Bronchial epithelial cell (primary cell): ENCODE measurements at regions not wholly inside any gene's neighbourhood (a gene's known extent, or its start where the extent isn't known, plus 50 kb on each side); places are given as distances from the start of the nearest gene placed in this dataset.
A peak's percentile ranks its signal among the peaks of the same experiment; 100 is the strongest.

ENCODE experiments used
- DNase-seq: peaks from one replicate; pipeline ENCODE4 v3.0.0-alpha.2; 2010; ENCODE audit warnings: low read depth
- FAIRE-seq: peaks from 2 replicates; lab custom pipeline; 2011; peaks lifted over from hg19 to GRCh38; lab: Jason Lieb, UNC
- H3K27me3 ChIP-seq: 2 replicates; pipeline ENCODE4 v1.5.1; 2011; ENCODE audit warnings: low read length; ENCODE audit not compliant: control insufficient read depth, insufficient read depth
- H3K36me3 ChIP-seq: 2 replicates; pipeline ENCODE4 v1.5.1; 2011; ENCODE audit warnings: low read length; ENCODE audit not compliant: control insufficient read depth, insufficient read depth
- H3K4me3 ChIP-seq: 2 replicates; pipeline ENCODE4 v1.5.1; 2011; ENCODE audit warnings: mild to moderate bottlenecking, low read depth, low read length, control low read depth
- TF ChIP-seq, protein P1 (sequence below): IDR thresholded peaks from 2 replicates; pipeline ENCODE4 v1.5.1; 2011; ENCODE audit warnings: mild to moderate bottlenecking, moderate library complexity, low read length, control low read depth, inconsistent platforms; ENCODE audit not compliant: insufficient read depth, severe bottlenecking

DNA sequence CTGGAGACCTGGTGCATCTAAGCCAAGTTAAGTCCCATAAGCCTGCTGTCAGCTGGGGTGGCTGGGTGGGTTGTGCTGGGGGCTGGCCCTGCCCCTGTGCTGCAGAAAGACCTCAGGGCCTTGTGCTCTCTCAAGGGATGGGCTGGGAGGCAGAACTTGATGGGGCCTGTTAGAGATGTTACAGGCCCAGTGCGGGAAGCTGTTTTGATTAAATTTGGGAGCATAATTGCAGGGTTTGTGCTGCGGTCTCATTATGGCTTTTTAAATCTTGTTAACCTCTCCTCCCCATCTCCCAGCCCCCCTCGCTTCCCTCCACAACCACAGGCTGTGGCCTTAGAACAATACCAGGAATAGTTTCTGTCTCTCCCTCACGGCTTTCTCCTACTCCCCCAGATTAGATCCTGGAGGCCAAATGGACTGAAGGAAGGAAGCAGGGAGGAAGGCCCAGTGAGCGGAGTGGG lies 87.6 kb upstream of the TLE3 start:
- DNase-seq (no peak), FAIRE-seq (peak; percentile 32)
- Histone ChIP-seq H3K4me3 (no peak overlapping the region), H3K27me3 (peaks cover 4% of the 10 kb centered on the region), H3K36me3 (no peaks in the 10 kb centered on the region)
- TF ChIP-seq, protein P1, sequence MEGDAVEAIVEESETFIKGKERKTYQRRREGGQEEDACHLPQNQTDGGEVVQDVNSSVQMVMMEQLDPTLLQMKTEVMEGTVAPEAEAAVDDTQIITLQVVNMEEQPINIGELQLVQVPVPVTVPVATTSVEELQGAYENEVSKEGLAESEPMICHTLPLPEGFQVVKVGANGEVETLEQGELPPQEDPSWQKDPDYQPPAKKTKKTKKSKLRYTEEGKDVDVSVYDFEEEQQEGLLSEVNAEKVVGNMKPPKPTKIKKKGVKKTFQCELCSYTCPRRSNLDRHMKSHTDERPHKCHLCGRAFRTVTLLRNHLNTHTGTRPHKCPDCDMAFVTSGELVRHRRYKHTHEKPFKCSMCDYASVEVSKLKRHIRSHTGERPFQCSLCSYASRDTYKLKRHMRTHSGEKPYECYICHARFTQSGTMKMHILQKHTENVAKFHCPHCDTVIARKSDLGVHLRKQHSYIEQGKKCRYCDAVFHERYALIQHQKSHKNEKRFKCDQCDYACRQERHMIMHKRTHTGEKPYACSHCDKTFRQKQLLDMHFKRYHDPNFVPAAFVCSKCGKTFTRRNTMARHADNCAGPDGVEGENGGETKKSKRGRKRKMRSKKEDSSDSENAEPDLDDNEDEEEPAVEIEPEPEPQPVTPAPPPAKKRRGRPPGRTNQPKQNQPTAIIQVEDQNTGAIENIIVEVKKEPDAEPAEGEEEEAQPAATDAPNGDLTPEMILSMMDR = no peak

DNA sequence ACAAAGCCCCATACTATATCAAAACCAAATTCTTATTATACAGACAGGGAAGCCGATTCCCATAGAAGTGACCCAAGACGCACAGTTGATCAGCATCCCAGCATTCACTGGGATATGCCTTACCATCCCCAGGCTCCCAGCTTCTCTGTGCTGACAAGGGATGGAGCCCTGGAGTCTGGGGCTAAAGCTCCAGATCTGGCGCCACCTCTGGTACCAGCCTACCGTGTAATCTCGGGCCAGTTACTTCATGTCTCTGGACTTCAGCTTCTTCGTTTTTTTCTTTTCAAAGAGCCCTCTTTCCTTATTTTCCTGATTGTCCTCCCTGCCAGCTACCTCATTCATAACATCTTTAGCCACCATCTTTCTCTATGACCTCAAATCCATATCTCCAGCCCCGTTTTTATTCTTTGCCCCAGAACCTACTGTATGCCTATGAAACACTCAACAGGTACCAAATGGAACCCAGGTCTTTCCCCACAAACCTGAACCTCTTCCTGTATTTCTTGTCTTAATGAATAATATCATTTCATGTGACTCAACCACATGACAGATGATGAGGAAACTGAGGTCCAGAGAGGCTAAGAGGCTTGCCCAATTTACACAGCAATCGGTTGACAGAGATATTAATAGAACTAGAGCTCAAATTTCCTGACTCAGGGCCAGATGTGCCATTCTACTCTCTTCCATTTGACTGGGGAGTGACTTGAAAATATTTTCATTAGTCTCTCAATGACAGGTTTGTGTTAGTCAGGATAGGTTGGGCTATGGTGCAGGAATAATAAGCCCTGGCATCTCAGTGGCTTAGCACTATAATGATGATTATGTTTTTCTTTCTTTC lies 85.4 kb upstream of the TLE3 start:
- Histone ChIP-seq H3K27me3 (peaks cover 2% of the 10 kb centered on the region), H3K4me3 (no peak overlapping the region), H3K36me3 (no peaks in the 10 kb centered on the region)
- TF ChIP-seq, protein P1 = no peak
- DNase-seq (peak; percentile 69), FAIRE-seq (no peak)

DNA sequence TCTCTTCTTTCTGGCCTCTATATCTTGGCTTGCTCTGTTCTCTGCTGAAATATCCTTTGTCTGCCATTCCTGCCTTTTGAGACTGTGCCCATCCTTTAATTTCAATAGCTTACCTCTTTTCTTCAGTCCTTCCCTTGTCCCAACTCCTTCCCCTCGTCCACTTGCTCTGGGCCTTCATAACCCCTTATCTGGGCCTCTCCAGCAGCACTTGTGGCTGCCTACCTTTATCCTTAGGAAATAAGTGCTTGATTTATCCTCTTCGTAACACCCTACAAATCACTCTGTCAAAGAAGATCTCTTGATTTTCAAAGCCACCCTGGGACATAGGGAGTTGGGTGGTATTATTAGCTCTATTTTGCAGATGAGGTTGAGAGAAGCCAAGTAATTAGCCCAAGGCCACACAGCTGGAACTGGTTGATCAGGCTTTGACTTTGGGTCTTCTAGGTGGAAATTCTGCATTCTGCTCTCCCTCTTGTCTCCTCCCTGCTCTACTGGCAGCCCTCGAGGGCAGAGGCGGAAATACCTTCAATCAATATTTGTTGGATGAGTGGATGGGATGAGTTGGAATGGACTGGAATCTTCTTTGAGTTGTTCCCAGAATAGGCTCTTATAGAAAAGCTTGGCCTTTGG lies 84.0 kb upstream of the TLE3 start:
- no peak for FAIRE-seq
- no peak for DNase-seq
- H3K4me3 ChIP-seq = no peak overlapping the region
- TF ChIP-seq, protein P1 = no peak
- H3K27me3 ChIP-seq = peaks cover 2% of the 10 kb centered on the region
- H3K36me3 ChIP-seq = no peaks in the 10 kb centered on the region

DNA sequence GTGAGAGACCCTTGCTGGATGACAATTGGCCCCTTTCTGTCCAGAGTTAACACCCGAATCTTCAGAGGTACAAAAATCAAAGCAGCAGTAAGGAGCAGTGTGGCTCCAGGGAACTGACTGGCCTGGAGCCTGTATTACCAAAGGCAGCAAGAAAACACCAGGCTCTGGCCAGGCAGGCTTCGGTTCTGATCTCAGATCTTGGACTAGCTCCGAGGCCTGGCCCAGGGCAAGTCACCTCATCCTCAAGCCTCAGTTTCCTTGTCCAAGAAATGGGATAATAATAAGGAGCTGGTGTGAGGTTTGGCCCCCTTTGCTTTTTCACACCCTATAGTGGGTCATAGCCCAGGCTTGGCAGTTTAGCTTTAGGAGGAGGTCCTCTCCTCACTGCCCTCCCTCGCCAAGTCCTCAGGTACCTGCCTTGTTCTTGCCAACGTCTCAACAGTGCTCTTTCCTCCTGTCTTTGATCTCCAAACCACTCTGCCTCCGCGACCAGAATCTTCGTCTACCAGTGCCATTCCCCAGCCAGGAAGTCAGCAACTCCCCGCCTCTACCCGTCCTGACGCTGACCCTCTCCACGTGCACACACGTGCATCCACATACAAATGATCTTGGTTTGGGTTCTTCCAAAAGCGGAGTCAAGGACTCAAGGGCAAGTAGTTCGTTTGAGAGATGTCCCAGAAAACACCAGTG lies 82.6 kb upstream of the TLE3 start:
- TF ChIP-seq, protein P1 = no peak
- no peaks in the 10 kb centered on the region for H3K36me3 ChIP-seq
- H3K27me3 ChIP-seq = peaks cover 2% of the 10 kb centered on the region
- DNase-seq (no peak), FAIRE-seq (peak; percentile 50)
- H3K4me3 ChIP-seq = no peak overlapping the region

DNA sequence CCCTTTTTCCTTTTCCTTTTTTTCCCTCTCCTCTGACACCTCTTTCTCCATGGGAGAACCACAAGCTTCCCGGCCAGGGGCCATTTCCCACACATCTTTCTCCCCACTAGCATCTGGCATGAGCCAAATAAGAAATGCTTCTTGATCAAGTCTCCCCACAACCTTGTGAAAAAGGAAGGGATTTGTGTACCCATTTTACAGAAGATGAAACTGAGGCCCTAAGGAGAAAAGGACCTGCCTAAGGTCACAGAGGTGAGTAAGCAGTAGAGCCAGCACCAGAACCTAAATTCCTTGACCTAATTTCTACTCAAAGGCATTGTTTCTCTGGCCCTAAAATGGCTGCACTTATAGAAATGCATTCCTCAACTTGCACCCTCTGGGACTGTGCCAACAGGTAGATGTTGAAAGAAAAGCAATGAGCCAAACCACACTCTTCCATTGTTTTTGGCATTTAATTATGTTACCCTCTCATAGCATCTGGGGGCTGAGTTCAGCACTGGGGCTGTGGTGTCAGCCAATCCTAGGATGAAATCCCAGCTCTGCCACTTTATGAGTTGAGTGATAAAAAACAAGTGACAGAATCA lies 81.7 kb upstream of the TLE3 start:
- TF ChIP-seq, protein P1 = no peak

More for the DNA sequence above, 81.7 kb upstream of the TLE3 start:
- Histone ChIP-seq H3K27me3 (peaks cover 2% of the 10 kb centered on the region), H3K36me3 (no peaks in the 10 kb centered on the region), H3K4me3 (no peak overlapping the region)
- DNase-seq = no peak
- no peak for FAIRE-seq
